Peyer's patch (tissue), 4 donors: ENCODE measurements at regions not wholly inside any gene's neighbourhood (a gene's known extent, or its start where the extent isn't known, plus 50 kb on each side); places are given as distances from the start of the nearest gene placed in this dataset.

Source experiments
- CTCF ChIP-seq, 6 experiments: fragments of 450-650 bp in 4 of 6; fragments of 200-600 bp in 2 of 6; sonication (generic) in 1 of 6; IDR thresholded peaks; one replicate each; pipeline ENCODE4 v1.5.1; 2017 to 2019; ENCODE audit warnings: antibody characterized with exemption in 6 of 6, mild to moderate bottlenecking in 3 of 6, moderate library complexity in 1 of 6
- POLR2A ChIP-seq, 2 donors: fragments of 450-650 bp; IDR thresholded peaks; one replicate each; pipeline ENCODE4 v1.5.1; 2017; ENCODE audit warnings: antibody characterized with exemption in 2 of 2, mild to moderate bottlenecking in 2 of 2, moderate library complexity in 2 of 2

- TF ChIP-seq POLR2A (IDR thresholded peaks at IDR 0.05), result no peak
- TF ChIP-seq CTCF (IDR thresholded peaks at IDR 0.05), result no peak
These were observed 113.9 kb downstream of the FZD1 start for GRCh38 chr7:91378131-91378530.
